Lower leg skin (tissue), 3 donors: ENCODE measurements at regions not wholly inside any gene's neighbourhood (a gene's known extent, or its start where the extent isn't known, plus 50 kb on each side); places are given as distances from the start of the nearest gene placed in this dataset.

Experiments used
- CTCF ChIP-seq, 3 donors: fragments of 450-650 bp; IDR thresholded peaks; one replicate each; pipeline ENCODE4 v1.5.1; 2016; ENCODE audit warnings: antibody characterized with exemption in 3 of 3, mild to moderate bottlenecking in 3 of 3, moderate library complexity in 2 of 3
- POLR2A ChIP-seq, 2 donors: fragments of 450-650 bp; IDR thresholded peaks; one replicate each; pipeline ENCODE4 v1.6.1; 2016 to 2017; ENCODE audit warnings: antibody characterized with exemption in 2 of 2, mild to moderate bottlenecking in 1 of 2, moderate library complexity in 1 of 2

GRCh38 chr16:35909351-35909954 is 2450.0 kb downstream of the TP53TG3F start:
- TF ChIP-seq CTCF (IDR thresholded peaks at IDR 0.05): no peak
- no peak for TF ChIP-seq POLR2A (IDR thresholded peaks at IDR 0.05)
